ENCODE measurements at regions not wholly inside any gene's neighbourhood (a gene's known extent, or its start where the extent isn't known, plus 50 kb on each side); places are given as distances from the start of the nearest gene placed in this dataset.

- TF ChIP-seq CTCF (IDR thresholded peaks at IDR 0.05; ENCODE audit: low read depth, low read length, missing input control) (no peak), EGR1 (IDR thresholded peaks at IDR 0.05; ENCODE audit: low read depth in 2 of 2) (no peak), RAD21 (IDR thresholded peaks at IDR 0.05) (no peak), REST (IDR thresholded peaks at IDR 0.05) (no peak), TAF1 (conservative IDR thresholded peaks at IDR 0.05) (no peak), YY1 (IDR thresholded peaks at IDR 0.05) (no peak), ZBTB33 (IDR thresholded peaks at IDR 0.05) (no peak)
Observed at GRCh38 chr7:113383638-113384037, 265.3 kb upstream of the SMIM30 start.

Data from liver (tissue), 3 donors.